Breast epithelium (tissue), 4 donors: ENCODE measurements at regions not wholly inside any gene's neighbourhood (a gene's known extent, or its start where the extent isn't known, plus 50 kb on each side); places are given as distances from the start of the nearest gene placed in this dataset.

Experiments
- DNase-seq, 2 donors: peaks; one replicate each; pipeline ENCODE4 v3.0.0-alpha.2; 2019; ENCODE audit warnings: low spot score in 2 of 2
- H3K27ac ChIP-seq, 2 donors: fragments of 200-600 bp; sonication (generic) in 1 of 2; one replicate each; pipeline ENCODE4 v1.5.1; 2016 to 2019; ENCODE audit warnings: mild to moderate bottlenecking in 1 of 2
- H3K27me3 ChIP-seq, 2 donors: fragments of 200-600 bp; sonication (generic) in 1 of 2; one replicate each; pipeline versions ENCODE4 v1.5.1 to v1.6.0; 2017 to 2019; ENCODE audit warnings: control low read depth in 1 of 2, mild to moderate bottlenecking in 1 of 2
- H3K36me3 ChIP-seq: fragments of 200-600 bp; one replicate; pipeline ENCODE4 v1.5.1; 2019
- H3K4me1 ChIP-seq, 2 donors: fragments of 200-600 bp; sonication (generic); one replicate each; pipeline ENCODE4 v1.5.1; 2016 to 2019; ENCODE audit warnings: control low read depth in 1 of 2
- H3K4me3 ChIP-seq, 3 donors: fragments of 200-600 bp; sonication (generic); 1 replicate in 2 of 3; 2 replicates in 1 of 3; pipeline ENCODE4 v1.5.1; 2016 to 2019; ENCODE audit warnings: mild to moderate bottlenecking in 3 of 3, moderate library complexity in 2 of 3
- H3K9me3 ChIP-seq, 2 donors: fragments of 200-600 bp; sonication (generic) in 1 of 2; one replicate each; pipeline ENCODE4 v1.5.1; 2016 to 2019; ENCODE audit warnings: control low read depth in 1 of 2
- CTCF ChIP-seq, 3 donors: fragments of 450-650 bp; IDR thresholded peaks; one replicate each; pipeline ENCODE4 v1.5.1; 2016 to 2017; ENCODE audit warnings: antibody characterized with exemption in 3 of 3, mild to moderate bottlenecking in 3 of 3, moderate library complexity in 3 of 3
- POLR2A ChIP-seq: fragments of 450-650 bp; IDR thresholded peaks from one replicate; pipeline ENCODE4 v1.6.1; 2016; ENCODE audit warnings: antibody characterized with exemption, mild to moderate bottlenecking, moderate library complexity
- POLR2AphosphoS5 ChIP-seq, 3 donors: sonication (generic); formaldehyde crosslinking; IDR thresholded peaks; one replicate each; pipeline ENCODE4 v1.6.1; 2017; ENCODE audit warnings: antibody characterized with exemption in 3 of 3
- intact Hi-C: fragments of 100-400 bp; cut with DNase I; formaldehyde crosslinking; loops from one replicate; pipeline ENCODE4 v1.15.1; 2023; ENCODE audit warnings: low total_unique reads

GRCh38 chr7:69360913-69361312 lies 237.4 kb upstream of the AUTS2 start:
- no peak for DNase-seq
- Histone ChIP-seq H3K27ac (no peak overlapping the region), H3K27me3 (no peaks in the 10 kb centered on the region), H3K4me3 (no peak overlapping the region), H3K4me1 (no peaks in the 10 kb centered on the region), H3K9me3 (no peaks in the 10 kb centered on the region), H3K36me3 (no peaks in the 10 kb centered on the region)
- intact Hi-C loops: no loop called here
- TF ChIP-seq CTCF (IDR thresholded peaks at IDR 0.05) (no peak), POLR2AphosphoS5 (IDR thresholded peaks at IDR 0.05) (no peak), POLR2A (no peak)

- DNase-seq: no peak
- H3K4me3 ChIP-seq: no peak overlapping the region
- H3K4me1 ChIP-seq: no peaks in the 10 kb centered on the region
- no peak for TF ChIP-seq POLR2A
- TF ChIP-seq POLR2AphosphoS5 (IDR thresholded peaks at IDR 0.05): no peak
- TF ChIP-seq CTCF (IDR thresholded peaks at IDR 0.05): no peak
- H3K9me3 ChIP-seq: no peaks in the 10 kb centered on the region
- H3K27ac ChIP-seq: no peak overlapping the region
- H3K36me3 ChIP-seq: no peaks in the 10 kb centered on the region
- no peaks in the 10 kb centered on the region for H3K27me3 ChIP-seq
- intact Hi-C loops: no loop called here
Measured at GRCh38 chr7:69363136-69363535, 235.1 kb upstream of the AUTS2 start.

GRCh38 chr7:69364813-69365643 lies 233.2 kb upstream of the AUTS2 start:
- intact Hi-C loops: no loop called here
- H3K4me3 ChIP-seq: peak overlapping the region; percentile 1 to 49 (median 15)
- no peak for DNase-seq
- no peaks in the 10 kb centered on the region for H3K9me3 ChIP-seq
- H3K27me3 ChIP-seq: no peaks in the 10 kb centered on the region
- H3K27ac ChIP-seq: no peak overlapping the region
- no peaks in the 10 kb centered on the region for H3K36me3 ChIP-seq
- TF ChIP-seq POLR2AphosphoS5 (IDR thresholded peaks at IDR 0.05): no peak
- TF ChIP-seq CTCF (IDR thresholded peaks at IDR 0.05): no peak
- no peak for TF ChIP-seq POLR2A
- no peaks in the 10 kb centered on the region for H3K4me1 ChIP-seq

- Histone ChIP-seq H3K27me3 (no peaks in the 10 kb centered on the region), H3K9me3 (no peaks in the 10 kb centered on the region), H3K27ac (no peak overlapping the region), H3K4me3 (peak overlapping the region; percentile 1 to 49 (median 15)), H3K36me3 (no peaks in the 10 kb centered on the region), H3K4me1 (no peaks in the 10 kb centered on the region)
- intact Hi-C loops: no loop called here
- no peak for TF ChIP-seq CTCF (IDR thresholded peaks at IDR 0.05)
- TF ChIP-seq POLR2AphosphoS5 (IDR thresholded peaks at IDR 0.05): no peak
- no peak for TF ChIP-seq POLR2A
- no peak for DNase-seq
Measured at GRCh38 chr7:69365651-69366192, 232.6 kb upstream of the AUTS2 start.

- no peak overlapping the region for H3K27ac ChIP-seq
- no peaks in the 10 kb centered on the region for H3K36me3 ChIP-seq
- H3K9me3 ChIP-seq: no peaks in the 10 kb centered on the region
- DNase-seq: no peak
- no peaks in the 10 kb centered on the region for H3K27me3 ChIP-seq
- no peaks in the 10 kb centered on the region for H3K4me1 ChIP-seq
- H3K4me3 ChIP-seq: no peak overlapping the region
- TF ChIP-seq CTCF (IDR thresholded peaks at IDR 0.05) (no peak), POLR2A (no peak), POLR2AphosphoS5 (IDR thresholded peaks at IDR 0.05) (no peak)
- intact Hi-C loops: no loop called here
Measured at GRCh38 chr7:69367780-69368179, 230.5 kb upstream of the AUTS2 start.
